Gastrocnemius medialis (tissue), 4 donors: ENCODE measurements at regions not wholly inside any gene's neighbourhood (a gene's known extent, or its start where the extent isn't known, plus 50 kb on each side); places are given as distances from the start of the nearest gene placed in this dataset.

Experiments
- ATAC-seq, 2 donors: fragments of 150-250 bp; one replicate each; pipeline ENCODE4 v1.9.1; 2016
- DNase-seq, 2 donors: peaks; one replicate each; pipeline ENCODE4 v3.0.0-alpha.2; 2019
- H3K27ac ChIP-seq, 4 donors: fragments of 200-600 bp; sonication (generic); 1 replicate in 1 of 4; 2 replicates in 3 of 4; pipeline ENCODE4 v1.5.1; 2016 to 2018; ENCODE audit warnings: mild to moderate bottlenecking in 2 of 4, moderate library complexity in 1 of 4
- H3K27me3 ChIP-seq, 3 donors: fragments of 200-600 bp; sonication (generic) in 2 of 3; 1 replicate in 1 of 3; 2 replicates in 2 of 3; pipeline versions ENCODE4 v1.5.1 to v1.6.0; 2016 to 2019; ENCODE audit warnings: mild to moderate bottlenecking in 1 of 3, moderate library complexity in 1 of 3
- H3K36me3 ChIP-seq, 2 donors: fragments of 200-600 bp; sonication (generic) in 1 of 2; one replicate each; pipeline ENCODE4 v1.5.1; 2017 to 2018
- H3K4me1 ChIP-seq, 2 donors: fragments of 200-600 bp; sonication (generic) in 1 of 2; one replicate each; pipeline ENCODE4 v1.5.1; 2016 to 2017; ENCODE audit warnings: mild to moderate bottlenecking in 2 of 2
- H3K4me3 ChIP-seq, 4 donors: fragments of 200-600 bp; sonication (generic) in 3 of 4; 1 replicate in 1 of 4; 2 replicates in 3 of 4; pipeline ENCODE4 v1.5.1; 2016 to 2019; ENCODE audit warnings: mild to moderate bottlenecking in 2 of 4
- H3K9me3 ChIP-seq, 3 donors: fragments of 200-600 bp; sonication (generic) in 2 of 3; 1 replicate in 1 of 3; 2 replicates in 2 of 3; pipeline ENCODE4 v1.5.1; 2016 to 2019
- POLR2A ChIP-seq, 2 donors: fragments of 450-650 bp; IDR thresholded peaks; one replicate each; pipeline ENCODE4 v1.6.1; 2017; ENCODE audit warnings: antibody characterized with exemption in 2 of 2, mild to moderate bottlenecking in 2 of 2, moderate library complexity in 2 of 2
- in situ Hi-C, 4 donors: fragments of 200-750 bp; cut with MboI; loops; one replicate each; pipeline versions ENCODE4 v1.15.0 to v1.8.0; 2017; ENCODE audit warnings: low sequenced_read_pairs in 4 of 4
- intact Hi-C: fragments of 100-400 bp; cut with DNase I; formaldehyde crosslinking; loops from one replicate; pipeline ENCODE4 v1.15.1; 2023; ENCODE audit warnings: low total_unique reads
- TF ChIP-seq, protein P1 (sequence below), 5 experiments: fragments of 450-650 bp in 3 of 5; fragments of 200-600 bp in 2 of 5; sonication (generic) in 2 of 5; IDR thresholded peaks in 4 of 5; conservative IDR thresholded peaks in 1 of 5; 1 replicate in 4 of 5; 2 replicates in 1 of 5; pipeline ENCODE4 v1.5.1; 2016 to 2019; ENCODE audit warnings: antibody characterized with exemption in 5 of 5, mild to moderate bottlenecking in 3 of 5, moderate library complexity in 3 of 5

DNA sequence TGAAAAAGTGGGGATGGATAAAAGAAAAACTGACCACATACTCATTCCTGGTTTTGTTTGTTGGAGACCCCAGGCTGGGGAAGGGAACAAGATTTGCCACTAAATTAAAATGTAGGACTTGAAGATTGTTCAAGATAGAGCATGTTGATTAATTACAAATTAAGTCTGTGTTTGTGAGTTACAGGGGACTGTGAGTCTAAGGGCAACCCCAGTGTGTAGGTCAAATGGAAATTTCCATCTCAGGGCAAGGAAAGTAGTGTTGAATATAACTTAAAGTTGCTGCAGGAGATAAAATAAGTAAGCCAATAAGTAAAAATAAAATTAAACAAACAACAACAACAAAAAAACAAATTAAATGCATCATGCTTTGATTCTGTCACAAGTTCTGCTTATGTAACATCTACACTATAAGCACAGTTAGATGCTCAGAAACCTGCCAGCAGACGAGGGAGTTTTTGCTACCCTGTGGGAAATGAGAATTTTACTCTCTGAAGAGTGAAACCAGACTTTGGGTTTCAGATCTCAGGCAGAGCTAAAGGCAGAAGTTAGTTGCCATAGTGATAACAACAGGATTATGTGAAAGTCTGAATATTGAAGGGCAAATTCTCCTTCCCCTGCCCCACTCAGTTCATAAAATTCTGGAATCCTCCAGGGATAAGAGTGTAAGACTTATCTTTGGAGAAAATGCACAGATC is 352.3 kb downstream of the GRXCR1 start:
- in situ Hi-C loops, result no loop called here
- no peak overlapping the region for H3K27ac ChIP-seq

DNA sequence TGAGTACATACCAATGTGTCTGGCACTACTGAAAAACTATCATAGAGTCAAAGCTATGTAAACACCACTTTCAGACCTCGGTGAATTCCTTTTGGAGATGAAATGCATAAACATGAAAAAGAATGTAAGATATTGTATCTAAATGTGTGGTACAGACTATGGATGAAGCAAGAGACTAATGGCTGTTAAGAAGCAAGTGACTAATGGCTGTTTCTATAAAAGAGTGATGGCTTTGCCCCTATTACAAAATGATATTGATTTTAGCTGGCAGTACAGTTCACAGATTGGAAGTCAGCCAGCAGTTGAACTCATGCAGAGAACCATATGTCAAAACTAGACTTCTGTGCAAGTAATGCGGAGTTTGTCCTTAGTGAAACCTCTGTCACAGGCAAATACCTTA is 359.3 kb downstream of the GRXCR1 start:
- Histone ChIP-seq H3K36me3 (no peaks in the 10 kb centered on the region), H3K4me1 (no peaks in the 10 kb centered on the region), H3K9me3 (no peaks in the 10 kb centered on the region), H3K4me3 (no peak overlapping the region), H3K27ac (no peak overlapping the region), H3K27me3 (no peaks in the 10 kb centered on the region)
- DNase-seq, result no peak
- in situ Hi-C loops, result no loop called here
- intact Hi-C loops, result no loop called here
- TF ChIP-seq, protein P1, sequence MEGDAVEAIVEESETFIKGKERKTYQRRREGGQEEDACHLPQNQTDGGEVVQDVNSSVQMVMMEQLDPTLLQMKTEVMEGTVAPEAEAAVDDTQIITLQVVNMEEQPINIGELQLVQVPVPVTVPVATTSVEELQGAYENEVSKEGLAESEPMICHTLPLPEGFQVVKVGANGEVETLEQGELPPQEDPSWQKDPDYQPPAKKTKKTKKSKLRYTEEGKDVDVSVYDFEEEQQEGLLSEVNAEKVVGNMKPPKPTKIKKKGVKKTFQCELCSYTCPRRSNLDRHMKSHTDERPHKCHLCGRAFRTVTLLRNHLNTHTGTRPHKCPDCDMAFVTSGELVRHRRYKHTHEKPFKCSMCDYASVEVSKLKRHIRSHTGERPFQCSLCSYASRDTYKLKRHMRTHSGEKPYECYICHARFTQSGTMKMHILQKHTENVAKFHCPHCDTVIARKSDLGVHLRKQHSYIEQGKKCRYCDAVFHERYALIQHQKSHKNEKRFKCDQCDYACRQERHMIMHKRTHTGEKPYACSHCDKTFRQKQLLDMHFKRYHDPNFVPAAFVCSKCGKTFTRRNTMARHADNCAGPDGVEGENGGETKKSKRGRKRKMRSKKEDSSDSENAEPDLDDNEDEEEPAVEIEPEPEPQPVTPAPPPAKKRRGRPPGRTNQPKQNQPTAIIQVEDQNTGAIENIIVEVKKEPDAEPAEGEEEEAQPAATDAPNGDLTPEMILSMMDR (IDR thresholded peaks at IDR 0.05 in 4 of 5, conservative IDR thresholded peaks at IDR 0.05 in 1 of 5), result no peak
- TF ChIP-seq POLR2A (IDR thresholded peaks at IDR 0.05), result no peak
- ATAC-seq, result no peak

More for the DNA sequence above, 352.3 kb downstream of the GRXCR1 start:
- no peaks in the 10 kb centered on the region for H3K27me3 ChIP-seq
- DNase-seq (no peak), ATAC-seq (no peak)
- intact Hi-C loops, result no loop called here
- no peaks in the 10 kb centered on the region for H3K9me3 ChIP-seq
- no peaks in the 10 kb centered on the region for H3K36me3 ChIP-seq
- no peak overlapping the region for H3K4me3 ChIP-seq
- no peaks in the 10 kb centered on the region for H3K4me1 ChIP-seq
- TF ChIP-seq, protein P1 (IDR thresholded peaks at IDR 0.05 in 4 of 5, conservative IDR thresholded peaks at IDR 0.05 in 1 of 5), result no peak
- TF ChIP-seq POLR2A (IDR thresholded peaks at IDR 0.05), result no peak

DNA sequence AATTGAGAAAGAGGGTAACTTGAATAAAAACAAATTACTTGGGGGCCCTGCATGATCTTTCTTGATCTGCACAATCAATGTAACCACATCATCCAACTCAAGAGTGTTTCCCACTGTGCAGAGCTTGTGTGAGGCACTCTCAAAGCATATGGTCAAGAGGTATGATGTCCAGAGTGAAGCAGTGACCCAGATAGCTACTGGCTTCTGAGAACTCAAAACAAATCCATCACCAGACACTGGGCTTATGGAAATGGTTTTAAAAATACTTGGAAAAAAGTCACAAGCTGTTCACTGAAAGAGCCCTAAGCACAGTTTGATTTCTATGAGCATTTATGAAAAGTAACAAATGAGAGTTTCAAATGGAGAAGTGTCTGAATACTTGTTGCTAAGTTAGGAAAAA is 361.0 kb downstream of the GRXCR1 start:
- Histone ChIP-seq H3K36me3 (no peaks in the 10 kb centered on the region), H3K4me3 (no peak overlapping the region), H3K9me3 (no peaks in the 10 kb centered on the region), H3K4me1 (no peaks in the 10 kb centered on the region), H3K27ac (no peak overlapping the region), H3K27me3 (no peaks in the 10 kb centered on the region)
- intact Hi-C loops (no loop called here), in situ Hi-C loops (no loop called here)
- ATAC-seq, result no peak
- TF ChIP-seq POLR2A (IDR thresholded peaks at IDR 0.05), result no peak
- TF ChIP-seq, protein P1 (IDR thresholded peaks at IDR 0.05 in 4 of 5, conservative IDR thresholded peaks at IDR 0.05 in 1 of 5), result no peak
- DNase-seq, result no peak

DNA sequence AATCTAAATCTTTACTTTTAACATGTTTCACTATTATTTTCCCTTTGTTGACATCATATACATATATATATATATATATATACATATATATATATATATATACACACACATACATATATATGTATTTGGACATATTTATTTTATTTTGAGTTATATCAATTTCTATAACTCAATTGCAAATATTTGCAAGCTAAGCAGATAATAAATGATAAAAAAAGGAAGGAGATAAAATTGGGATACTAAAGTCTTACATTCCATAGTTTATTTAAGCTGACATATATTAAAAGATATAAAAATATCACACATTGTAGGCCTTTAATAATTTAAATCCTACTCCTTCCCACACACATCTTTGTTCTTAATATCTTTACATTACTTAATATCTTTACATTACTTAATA is 372.2 kb downstream of the GRXCR1 start:
- H3K27ac ChIP-seq, result no peak overlapping the region
- no peak overlapping the region for H3K4me3 ChIP-seq
- no peaks in the 10 kb centered on the region for H3K36me3 ChIP-seq
- ATAC-seq, result no peak
- no peak for TF ChIP-seq POLR2A (IDR thresholded peaks at IDR 0.05)
- TF ChIP-seq, protein P1 (IDR thresholded peaks at IDR 0.05 in 4 of 5, conservative IDR thresholded peaks at IDR 0.05 in 1 of 5), result no peak
- in situ Hi-C loops, result no loop called here
- DNase-seq, result no peak
- intact Hi-C loops, result no loop called here
- H3K9me3 ChIP-seq, result no peaks in the 10 kb centered on the region
- H3K4me1 ChIP-seq, result no peaks in the 10 kb centered on the region
- H3K27me3 ChIP-seq, result no peaks in the 10 kb centered on the region

DNA sequence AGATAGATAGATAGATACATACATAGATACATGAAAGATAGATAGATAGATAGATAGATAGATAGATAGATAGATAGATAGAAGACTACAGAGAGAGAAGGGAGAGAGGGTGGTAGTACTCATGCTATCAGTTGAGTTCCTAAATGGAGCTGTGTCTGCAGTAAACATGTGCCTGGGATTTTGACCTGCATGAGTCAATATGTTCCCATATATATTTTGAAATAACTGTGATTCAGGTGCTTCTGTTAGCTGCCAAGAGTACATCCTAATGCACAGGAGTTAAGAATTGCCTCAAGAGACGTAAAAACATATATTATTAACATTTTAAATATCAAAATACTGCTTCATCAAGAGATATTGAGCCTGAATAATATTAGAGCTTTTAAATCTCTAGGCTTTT is 379.4 kb downstream of the GRXCR1 start:
- in situ Hi-C loops, result no loop called here
- no peak overlapping the region for H3K27ac ChIP-seq
- DNase-seq (no peak), ATAC-seq (no peak)
- no peaks in the 10 kb centered on the region for H3K27me3 ChIP-seq
- H3K9me3 ChIP-seq, result no peaks in the 10 kb centered on the region
- no peak overlapping the region for H3K4me3 ChIP-seq
- TF ChIP-seq POLR2A (IDR thresholded peaks at IDR 0.05), result no peak
- TF ChIP-seq, protein P1 (IDR thresholded peaks at IDR 0.05 in 4 of 5, conservative IDR thresholded peaks at IDR 0.05 in 1 of 5), result no peak
- intact Hi-C loops, result no loop called here
- H3K36me3 ChIP-seq, result no peaks in the 10 kb centered on the region
- no peaks in the 10 kb centered on the region for H3K4me1 ChIP-seq
